HL-60 (cell line): ENCODE measurements at regions not wholly inside any gene's neighbourhood (a gene's known extent, or its start where the extent isn't known, plus 50 kb on each side); places are given as distances from the start of the nearest gene placed in this dataset.

ENCODE experiments used
- POLR2AphosphoS5 ChIP-seq: IDR thresholded peaks from 2 replicates; pipeline ENCODE4 v1.6.1; 2012; ENCODE audit warnings: low read depth
- TF ChIP-seq, protein P1 (sequence below): IDR thresholded peaks from 2 replicates; pipeline ENCODE4 v1.6.1; 2012; ENCODE audit warnings: low read depth; ENCODE audit not compliant: insufficient replicate concordance

- TF ChIP-seq, protein P1, sequence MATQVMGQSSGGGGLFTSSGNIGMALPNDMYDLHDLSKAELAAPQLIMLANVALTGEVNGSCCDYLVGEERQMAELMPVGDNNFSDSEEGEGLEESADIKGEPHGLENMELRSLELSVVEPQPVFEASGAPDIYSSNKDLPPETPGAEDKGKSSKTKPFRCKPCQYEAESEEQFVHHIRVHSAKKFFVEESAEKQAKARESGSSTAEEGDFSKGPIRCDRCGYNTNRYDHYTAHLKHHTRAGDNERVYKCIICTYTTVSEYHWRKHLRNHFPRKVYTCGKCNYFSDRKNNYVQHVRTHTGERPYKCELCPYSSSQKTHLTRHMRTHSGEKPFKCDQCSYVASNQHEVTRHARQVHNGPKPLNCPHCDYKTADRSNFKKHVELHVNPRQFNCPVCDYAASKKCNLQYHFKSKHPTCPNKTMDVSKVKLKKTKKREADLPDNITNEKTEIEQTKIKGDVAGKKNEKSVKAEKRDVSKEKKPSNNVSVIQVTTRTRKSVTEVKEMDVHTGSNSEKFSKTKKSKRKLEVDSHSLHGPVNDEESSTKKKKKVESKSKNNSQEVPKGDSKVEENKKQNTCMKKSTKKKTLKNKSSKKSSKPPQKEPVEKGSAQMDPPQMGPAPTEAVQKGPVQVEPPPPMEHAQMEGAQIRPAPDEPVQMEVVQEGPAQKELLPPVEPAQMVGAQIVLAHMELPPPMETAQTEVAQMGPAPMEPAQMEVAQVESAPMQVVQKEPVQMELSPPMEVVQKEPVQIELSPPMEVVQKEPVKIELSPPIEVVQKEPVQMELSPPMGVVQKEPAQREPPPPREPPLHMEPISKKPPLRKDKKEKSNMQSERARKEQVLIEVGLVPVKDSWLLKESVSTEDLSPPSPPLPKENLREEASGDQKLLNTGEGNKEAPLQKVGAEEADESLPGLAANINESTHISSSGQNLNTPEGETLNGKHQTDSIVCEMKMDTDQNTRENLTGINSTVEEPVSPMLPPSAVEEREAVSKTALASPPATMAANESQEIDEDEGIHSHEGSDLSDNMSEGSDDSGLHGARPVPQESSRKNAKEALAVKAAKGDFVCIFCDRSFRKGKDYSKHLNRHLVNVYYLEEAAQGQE = no peak
- TF ChIP-seq POLR2AphosphoS5 = no peak
These were observed 298.6 kb upstream of the SLC30A5 start for GRCh38 chr5:68795190-68795589.
